ENCODE measurements at regions not wholly inside any gene's neighbourhood (a gene's known extent, or its start where the extent isn't known, plus 50 kb on each side); places are given as distances from the start of the nearest gene placed in this dataset.

GRCh38 chr7:115276791-115277190, 354.9 kb downstream of the MDFIC start:
- no peak for TF ChIP-seq CTCF (IDR thresholded peaks at IDR 0.05)
- TF ChIP-seq EP300 (IDR thresholded peaks at IDR 0.05) = no peak
- TF ChIP-seq POLR2A (IDR thresholded peaks at IDR 0.05; ENCODE audit: low read depth) = no peak
